ENCODE measurements at regions not wholly inside any gene's neighbourhood (a gene's known extent, or its start where the extent isn't known, plus 50 kb on each side); places are given as distances from the start of the nearest gene placed in this dataset.
"Not testable (repeated sequence)": the region's sequence is repeated elsewhere in the genome, so short reads cannot be mapped to it uniquely, and the experiment has no call there.

- no peak overlapping the region for H3K27ac ChIP-seq (ENCODE audit: insufficient read depth, low read length)
- no peaks in the 10 kb centered on the region for H4K20me1 ChIP-seq (ENCODE audit: control insufficient read depth, extremely low read depth, insufficient read depth, low read length)
- TF ChIP-seq EZH2 (IDR thresholded peaks at IDR 0.05; ENCODE audit: low read length, missing control alignments), result no peak
- TF ChIP-seq, protein P1, sequence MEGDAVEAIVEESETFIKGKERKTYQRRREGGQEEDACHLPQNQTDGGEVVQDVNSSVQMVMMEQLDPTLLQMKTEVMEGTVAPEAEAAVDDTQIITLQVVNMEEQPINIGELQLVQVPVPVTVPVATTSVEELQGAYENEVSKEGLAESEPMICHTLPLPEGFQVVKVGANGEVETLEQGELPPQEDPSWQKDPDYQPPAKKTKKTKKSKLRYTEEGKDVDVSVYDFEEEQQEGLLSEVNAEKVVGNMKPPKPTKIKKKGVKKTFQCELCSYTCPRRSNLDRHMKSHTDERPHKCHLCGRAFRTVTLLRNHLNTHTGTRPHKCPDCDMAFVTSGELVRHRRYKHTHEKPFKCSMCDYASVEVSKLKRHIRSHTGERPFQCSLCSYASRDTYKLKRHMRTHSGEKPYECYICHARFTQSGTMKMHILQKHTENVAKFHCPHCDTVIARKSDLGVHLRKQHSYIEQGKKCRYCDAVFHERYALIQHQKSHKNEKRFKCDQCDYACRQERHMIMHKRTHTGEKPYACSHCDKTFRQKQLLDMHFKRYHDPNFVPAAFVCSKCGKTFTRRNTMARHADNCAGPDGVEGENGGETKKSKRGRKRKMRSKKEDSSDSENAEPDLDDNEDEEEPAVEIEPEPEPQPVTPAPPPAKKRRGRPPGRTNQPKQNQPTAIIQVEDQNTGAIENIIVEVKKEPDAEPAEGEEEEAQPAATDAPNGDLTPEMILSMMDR (conservative IDR thresholded peaks at IDR 0.05 in 1 of 2, IDR thresholded peaks at IDR 0.05 in 1 of 2; ENCODE audit: low read depth in 1 of 2, low read length in 2 of 2), result no peak
- no peaks in the 10 kb centered on the region for H3K9me3 ChIP-seq (ENCODE audit: control insufficient read depth, insufficient read depth, low read depth, low read length)
- H3K4me2 ChIP-seq (ENCODE audit: extremely low read depth, insufficient read depth, low read length), result no peak overlapping the region
- no peak overlapping the region for H2AFZ ChIP-seq (ENCODE audit: low read length)
- H3K79me2 ChIP-seq (ENCODE audit: control insufficient read depth, insufficient read depth, low read length), result no peaks in the 10 kb centered on the region
- H3K4me1 ChIP-seq (ENCODE audit: control insufficient read depth, extremely low read depth, insufficient read depth, low read length), result no peaks in the 10 kb centered on the region
- H3K36me3 ChIP-seq (ENCODE audit: control insufficient read depth, insufficient read depth, low read length), result no peaks in the 10 kb centered on the region
- no peak for DNase-seq (ENCODE audit: low read depth in 2 of 2)
- no peak overlapping the region for H3K9ac ChIP-seq (ENCODE audit: insufficient read depth, low read length)
- H3K27me3 ChIP-seq (ENCODE audit: control insufficient read depth, insufficient read depth, low read length), result no peaks in the 10 kb centered on the region
- no peak overlapping the region for H3K4me3 ChIP-seq (replicated peaks in 1 of 4; ENCODE audit: control extremely low read depth in 1 of 4, insufficient read depth in 1 of 4, low read depth in 3 of 4, low read length in 4 of 4)
These were observed 161.7 kb downstream of the RBMX2 start for GRCh38 chrX:130563476-130563875.

- no peak for TF ChIP-seq EZH2 (IDR thresholded peaks at IDR 0.05; ENCODE audit: low read length, missing control alignments)
- TF ChIP-seq, protein P1 (conservative IDR thresholded peaks at IDR 0.05 in 1 of 2, IDR thresholded peaks at IDR 0.05 in 1 of 2; ENCODE audit: low read depth in 1 of 2, low read length in 2 of 2), result no peak
- Histone ChIP-seq H3K4me1 (ENCODE audit: control insufficient read depth, extremely low read depth, insufficient read depth, low read length) (no peaks in the 10 kb centered on the region), H4K20me1 (ENCODE audit: control insufficient read depth, extremely low read depth, insufficient read depth, low read length) (no peaks in the 10 kb centered on the region), H3K79me2 (ENCODE audit: control insufficient read depth, insufficient read depth, low read length) (no peaks in the 10 kb centered on the region), H3K27ac (ENCODE audit: insufficient read depth, low read length) (no peak overlapping the region), H3K27me3 (ENCODE audit: control insufficient read depth, insufficient read depth, low read length) (no peaks in the 10 kb centered on the region), H3K9ac (ENCODE audit: insufficient read depth, low read length) (no peak overlapping the region), H3K9me3 (ENCODE audit: control insufficient read depth, insufficient read depth, low read depth, low read length) (no peaks in the 10 kb centered on the region), H2AFZ (ENCODE audit: low read length) (no peak overlapping the region), H3K36me3 (ENCODE audit: control insufficient read depth, insufficient read depth, low read length) (no peaks in the 10 kb centered on the region), H3K4me3 (replicated peaks in 1 of 4; ENCODE audit: control extremely low read depth in 1 of 4, insufficient read depth in 1 of 4, low read depth in 3 of 4, low read length in 4 of 4) (no peak overlapping the region), H3K4me2 (ENCODE audit: extremely low read depth, insufficient read depth, low read length) (no peak overlapping the region)
- DNase-seq (ENCODE audit: low read depth in 2 of 2), result no peak
These were observed 164.4 kb downstream of the RBMX2 start for GRCh38 chrX:130566028-130566683.

DNA sequence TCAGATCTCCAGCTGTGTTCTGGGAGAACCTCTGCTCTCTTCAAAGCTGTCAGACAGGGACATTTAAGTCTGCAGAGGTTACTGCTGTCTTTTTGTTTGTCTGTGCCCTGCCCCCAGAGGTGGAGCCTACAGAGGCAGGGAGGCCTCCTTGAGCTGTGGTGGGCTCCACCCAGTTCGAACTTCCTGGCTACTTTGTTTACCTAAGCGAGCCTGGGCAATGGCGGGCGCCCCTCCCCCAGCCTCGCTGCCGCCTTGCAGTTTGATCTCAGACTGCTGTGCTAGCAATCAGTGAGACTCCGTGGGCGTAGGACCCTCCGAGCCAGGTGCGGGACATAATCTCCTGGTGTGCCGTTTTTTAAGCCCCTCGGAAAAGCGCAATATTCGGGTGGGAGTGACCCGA, 171.2 kb downstream of the RBMX2 start:
- not testable (repeated sequence) for H4K20me1 ChIP-seq (ENCODE audit: control insufficient read depth, extremely low read depth, insufficient read depth, low read length); H3K36me3 ChIP-seq (ENCODE audit: control insufficient read depth, insufficient read depth, low read length)

More for the DNA sequence above, 171.2 kb downstream of the RBMX2 start:
- not testable (repeated sequence) for H2AFZ ChIP-seq (ENCODE audit: low read length); H3K4me1 ChIP-seq (ENCODE audit: control insufficient read depth, extremely low read depth, insufficient read depth, low read length); H3K9me3 ChIP-seq (ENCODE audit: control insufficient read depth, insufficient read depth, low read depth, low read length); H3K4me3 ChIP-seq (replicated peaks in 1 of 4; ENCODE audit: control extremely low read depth in 1 of 4, insufficient read depth in 1 of 4, low read depth in 3 of 4, low read length in 4 of 4); DNase-seq (ENCODE audit: low read depth in 2 of 2); H3K9ac ChIP-seq (ENCODE audit: insufficient read depth, low read length); H3K79me2 ChIP-seq (ENCODE audit: control insufficient read depth, insufficient read depth, low read length); H3K4me2 ChIP-seq (ENCODE audit: extremely low read depth, insufficient read depth, low read length); H3K27me3 ChIP-seq (ENCODE audit: control insufficient read depth, insufficient read depth, low read length); H3K27ac ChIP-seq (ENCODE audit: insufficient read depth, low read length)
